OCI-LY7 (cell line): ENCODE measurements at regions not wholly inside any gene's neighbourhood (a gene's known extent, or its start where the extent isn't known, plus 50 kb on each side); places are given as distances from the start of the nearest gene placed in this dataset.

Experiments
- BruUV-seq: library from RNA; stranded (reverse); fragments of 400-500 nt; replicated peaks from 2 replicates; lab custom pipeline; 2021; lab: Mats Ljungman, UMichigan
- CTCF ChIA-PET: fragments of 300-600 bp; sonication (Branson Sonifier 250); formaldehyde crosslinking; loops from one replicate; lab custom pipeline; 2022; ENCODE audit warnings: antibody characterized with exemption; ENCODE audit not compliant: unreplicated experiment; lab: Charles Lee
- POLR2A ChIA-PET: fragments of 300-600 bp; sonication (Branson Sonifier 250); formaldehyde crosslinking; loops from one replicate; lab custom pipeline; 2022; ENCODE audit warnings: antibody characterized with exemption; lab: Charles Lee
- DNase-seq: peaks from one replicate; pipeline ENCODE4 v3.0.0-alpha.2; 2015; ENCODE audit warnings: low spot score
- H2AFZ ChIP-seq: fragments of 200-600 bp; sonication (generic), shearing (Covaris generic); 2 replicates; pipeline ENCODE4 v1.6.1; 2014; ENCODE audit warnings: mild to moderate bottlenecking, antibody characterized with exemption, low read length, moderate library complexity
- H3K27ac ChIP-seq: fragments of 200-600 bp; sonication (generic); 2 replicates; pipeline ENCODE4 v1.5.1; 2014; ENCODE audit warnings: mixed run types, low read depth, mild to moderate bottlenecking, moderate library complexity, low read length, inconsistent platforms; ENCODE audit not compliant: poor library complexity, severe bottlenecking
- H3K36me3 ChIP-seq: fragments of 200-600 bp; sonication (generic); 2 replicates; pipeline ENCODE4 v1.6.1; 2014; ENCODE audit warnings: mild to moderate bottlenecking, antibody characterized with exemption, low read length, moderate library complexity, mixed read lengths; ENCODE audit not compliant: insufficient read depth
- H3K4me1 ChIP-seq: fragments of 200-600 bp; sonication (generic); 2 replicates; pipeline ENCODE4 v1.5.1; 2014; ENCODE audit warnings: mild to moderate bottlenecking, low read length; ENCODE audit not compliant: insufficient read depth, poor library complexity, severe bottlenecking
- H3K4me2 ChIP-seq: fragments of 200-600 bp; sonication (generic); 2 replicates; pipeline ENCODE4 v1.6.1; 2014; ENCODE audit warnings: mild to moderate bottlenecking, low read length
- H3K4me3 ChIP-seq: fragments of 200-600 bp; sonication (generic); 2 replicates; pipeline ENCODE4 v1.5.1; 2014; ENCODE audit warnings: mild to moderate bottlenecking, low read depth, low read length; ENCODE audit not compliant: poor library complexity, severe bottlenecking
- H3K79me2 ChIP-seq: fragments of 200-600 bp; sonication (generic); 2 replicates; pipeline ENCODE4 v1.6.1; 2016; ENCODE audit warnings: low read depth, mild to moderate bottlenecking, low read length, moderate library complexity, mixed read lengths; ENCODE audit not compliant: insufficient read depth
- H3K9me2 ChIP-seq: fragments of 200-600 bp; sonication (generic); 2 replicates; pipeline ENCODE4 v1.6.1; 2016; ENCODE audit warnings: mild to moderate bottlenecking, low read length, mixed read lengths; ENCODE audit not compliant: insufficient read depth
- H3K9me3 ChIP-seq: fragments of 200-600 bp; sonication (generic); 2 replicates; pipeline ENCODE4 v1.6.1; 2014; ENCODE audit warnings: mild to moderate bottlenecking, mixed run types, low read length, mixed read lengths
- H4K20me1 ChIP-seq: fragments of 200-600 bp; sonication (generic); 2 replicates; pipeline ENCODE4 v1.6.1; 2014; ENCODE audit warnings: mild to moderate bottlenecking, antibody characterized with exemption, low read length, moderate library complexity, mixed read lengths; ENCODE audit not compliant: insufficient read depth
- EZH2phosphoT487 ChIP-seq: fragments of 200-600 bp; sonication (generic); IDR thresholded peaks from 2 replicates; pipeline ENCODE4 v1.6.1; 2018; ENCODE audit warnings: low read depth, borderline replicate concordance, mild to moderate bottlenecking, mixed run types, antibody characterized with exemption, low read length, moderate library complexity, mixed read lengths
- intact Hi-C: fragments of 100-400 bp; cut with micrococcal nuclease; formaldehyde crosslinking; loops from one replicate; pipeline ENCODE4 v1.10.0; 2022; ENCODE audit not compliant: unreplicated experiment
- TF ChIP-seq, protein P1 (sequence below): fragments of 200-600 bp; sonication (generic); conservative IDR thresholded peaks from 2 replicates; pipeline ENCODE4 v1.5.1; 2014; ENCODE audit warnings: mild to moderate bottlenecking, antibody characterized with exemption, low read length, moderate library complexity, mixed read lengths

DNA sequence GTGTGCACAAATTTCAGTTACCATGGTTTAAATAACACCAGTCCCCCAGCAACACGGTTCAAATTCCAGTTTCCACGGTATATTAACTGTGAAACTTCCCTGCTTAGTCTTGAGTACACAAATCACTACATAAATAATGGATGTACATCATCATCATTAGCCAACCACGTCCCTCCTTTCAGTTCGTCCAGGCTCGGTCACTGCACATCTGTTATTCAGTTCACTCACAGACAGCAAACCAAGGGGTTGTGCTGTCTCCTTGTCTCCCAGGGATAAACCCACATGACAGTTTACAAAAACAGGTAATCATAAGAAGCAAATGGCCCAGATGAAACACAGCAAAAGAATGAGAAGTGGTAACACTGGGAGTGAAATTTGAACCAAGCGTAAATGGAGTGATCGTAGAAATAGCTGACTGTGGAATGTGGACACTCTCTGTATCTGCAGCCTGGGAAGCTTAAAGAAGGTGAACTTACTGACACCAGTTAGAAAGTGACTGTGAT lies 61.0 kb upstream of the RAD23B start:
- intact Hi-C loops, result no loop called here
- Histone ChIP-seq H3K4me3 (no peak overlapping the region), H3K9me3 (no peaks in the 10 kb centered on the region), H2AFZ (no peak overlapping the region), H3K27ac (no peak overlapping the region), H3K79me2 (no peaks in the 10 kb centered on the region), H3K4me2 (no peak overlapping the region), H4K20me1 (no peaks in the 10 kb centered on the region), H3K36me3 (no peaks in the 10 kb centered on the region), H3K4me1 (no peaks in the 10 kb centered on the region), H3K9me2 (no peaks in the 10 kb centered on the region)
- BruUV-seq, result no TSS peak
- DNase-seq, result no peak
- ChIA-PET CTCF (no interaction called here), POLR2A (no interaction called here)
- TF ChIP-seq, protein P1, sequence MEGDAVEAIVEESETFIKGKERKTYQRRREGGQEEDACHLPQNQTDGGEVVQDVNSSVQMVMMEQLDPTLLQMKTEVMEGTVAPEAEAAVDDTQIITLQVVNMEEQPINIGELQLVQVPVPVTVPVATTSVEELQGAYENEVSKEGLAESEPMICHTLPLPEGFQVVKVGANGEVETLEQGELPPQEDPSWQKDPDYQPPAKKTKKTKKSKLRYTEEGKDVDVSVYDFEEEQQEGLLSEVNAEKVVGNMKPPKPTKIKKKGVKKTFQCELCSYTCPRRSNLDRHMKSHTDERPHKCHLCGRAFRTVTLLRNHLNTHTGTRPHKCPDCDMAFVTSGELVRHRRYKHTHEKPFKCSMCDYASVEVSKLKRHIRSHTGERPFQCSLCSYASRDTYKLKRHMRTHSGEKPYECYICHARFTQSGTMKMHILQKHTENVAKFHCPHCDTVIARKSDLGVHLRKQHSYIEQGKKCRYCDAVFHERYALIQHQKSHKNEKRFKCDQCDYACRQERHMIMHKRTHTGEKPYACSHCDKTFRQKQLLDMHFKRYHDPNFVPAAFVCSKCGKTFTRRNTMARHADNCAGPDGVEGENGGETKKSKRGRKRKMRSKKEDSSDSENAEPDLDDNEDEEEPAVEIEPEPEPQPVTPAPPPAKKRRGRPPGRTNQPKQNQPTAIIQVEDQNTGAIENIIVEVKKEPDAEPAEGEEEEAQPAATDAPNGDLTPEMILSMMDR, result no peak
- TF ChIP-seq EZH2phosphoT487, result no peak

DNA sequence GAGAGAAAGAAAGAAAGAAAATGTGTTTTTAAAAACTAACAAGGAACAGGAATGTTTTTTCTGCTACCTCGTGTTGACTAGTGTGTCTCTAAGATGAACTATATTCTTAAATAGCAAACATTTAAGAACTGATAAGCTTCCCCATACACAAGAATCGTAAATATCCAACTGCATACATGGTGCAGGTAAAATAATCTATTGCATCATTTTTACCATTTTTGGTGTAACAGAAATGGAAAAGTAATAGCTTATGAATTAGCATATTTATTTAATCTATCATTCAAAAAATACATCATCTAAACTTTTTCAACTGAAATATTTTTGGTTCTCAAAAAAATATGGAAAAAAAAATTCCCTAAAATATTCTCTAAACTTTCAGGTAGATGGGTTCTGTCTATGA lies 59.7 kb upstream of the RAD23B start:
- Histone ChIP-seq H3K9me3 (no peaks in the 10 kb centered on the region), H3K27ac (no peak overlapping the region), H2AFZ (no peak overlapping the region), H3K4me1 (no peaks in the 10 kb centered on the region), H3K9me2 (no peaks in the 10 kb centered on the region), H3K4me2 (no peak overlapping the region), H3K79me2 (no peaks in the 10 kb centered on the region), H4K20me1 (no peaks in the 10 kb centered on the region), H3K4me3 (no peak overlapping the region), H3K36me3 (no peaks in the 10 kb centered on the region)
- TF ChIP-seq EZH2phosphoT487, result no peak
- TF ChIP-seq, protein P1, result no peak
- ChIA-PET CTCF (no interaction called here), POLR2A (interaction anchor here (0.7 to 1.4 kb wide), 2 partner anchors 10 to 90 kb away, joined by 3 to 4 read pairs; no protein-coding TSS in a partner anchor)
- DNase-seq, result no peak
- BruUV-seq, result no TSS peak
- intact Hi-C loops, result no loop called here

- no peak for DNase-seq
- H3K79me2 ChIP-seq, result no peaks in the 10 kb centered on the region
- intact Hi-C loops, result no loop called here
- no peaks in the 10 kb centered on the region for H3K4me1 ChIP-seq
- H3K9me3 ChIP-seq, result no peaks in the 10 kb centered on the region
- ChIA-PET POLR2A (no interaction called here), CTCF (no interaction called here)
- no TSS peak for BruUV-seq
- H3K36me3 ChIP-seq, result no peaks in the 10 kb centered on the region
- no peak overlapping the region; the same call in 1 of the 2 replicates for H2AFZ ChIP-seq
- no peaks in the 10 kb centered on the region for H3K9me2 ChIP-seq
- no peak overlapping the region for H3K4me3 ChIP-seq
- no peak overlapping the region for H3K27ac ChIP-seq
- TF ChIP-seq EZH2phosphoT487, result no peak
- TF ChIP-seq, protein P1, result no peak
- no peaks in the 10 kb centered on the region for H4K20me1 ChIP-seq
- H3K4me2 ChIP-seq, result no peak overlapping the region
Measured at GRCh38 chr9:107224252-107224651, 58.8 kb upstream of the RAD23B start.
